ENCODE measurements at regions not wholly inside any gene's neighbourhood (a gene's known extent, or its start where the extent isn't known, plus 50 kb on each side); places are given as distances from the start of the nearest gene placed in this dataset.

- no peak for TF ChIP-seq CTCF (IDR thresholded peaks at IDR 0.05; ENCODE audit: control extremely low read depth in 1 of 3, insufficient read depth in 1 of 3, low read depth in 1 of 3, low read length in 3 of 3)
- no peak for TF ChIP-seq KDM1A (IDR thresholded peaks at IDR 0.05; ENCODE audit: borderline replicate concordance, low read length)
- no peak for TF ChIP-seq EZH2 (IDR thresholded peaks at IDR 0.05; ENCODE audit: low read depth, low read length, severe bottlenecking)
- no peak for TF ChIP-seq HDAC2 (IDR thresholded peaks at IDR 0.05; ENCODE audit: borderline replicate concordance in 1 of 2, low read depth in 2 of 2, low read length in 2 of 2)
- TF ChIP-seq, protein P1, sequence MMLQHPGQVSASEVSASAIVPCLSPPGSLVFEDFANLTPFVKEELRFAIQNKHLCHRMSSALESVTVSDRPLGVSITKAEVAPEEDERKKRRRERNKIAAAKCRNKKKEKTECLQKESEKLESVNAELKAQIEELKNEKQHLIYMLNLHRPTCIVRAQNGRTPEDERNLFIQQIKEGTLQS (IDR thresholded peaks at IDR 0.05; ENCODE audit: insufficient read depth, low read depth, low read length): no peak
- no peak for TF ChIP-seq RAD21 (IDR thresholded peaks at IDR 0.05 in 1 of 2, conservative IDR thresholded peaks at IDR 0.05 in 1 of 2; ENCODE audit: low read depth in 2 of 2, low read length in 2 of 2)
Observed at GRCh38 chr14:22468830-22469229, 120.2 kb downstream of the DAD1 start.
